Panc1 (cell line): ENCODE measurements at regions not wholly inside any gene's neighbourhood (a gene's known extent, or its start where the extent isn't known, plus 50 kb on each side); places are given as distances from the start of the nearest gene placed in this dataset.

Experiments used
- ATAC-seq: fragments of 200-7000 bp; cut with Tn5 transposase; 2 replicates; pipeline ENCODE4 v1.9.1; 2020; ENCODE audit warnings: mild to moderate bottlenecking, moderate library complexity
- BruUV-seq: library from RNA; stranded (reverse); fragments of 400-500 nt; replicated peaks from 2 replicates; lab custom pipeline; 2021; lab: Mats Ljungman, UMichigan
- CTCF ChIA-PET: fragments of 300-600 bp; sonication (Branson Sonifier 250); formaldehyde crosslinking; loops from one replicate; lab custom pipeline; 2022; ENCODE audit warnings: antibody characterized with exemption; lab: Charles Lee
- POLR2A ChIA-PET: fragments of 300-600 bp; sonication (Branson Sonifier 250); formaldehyde crosslinking; loops from one replicate; lab custom pipeline; 2022; ENCODE audit warnings: antibody characterized with exemption; lab: Charles Lee
- DNase-seq: peaks from one replicate; pipeline ENCODE4 v3.0.0-alpha.2; 2010; ENCODE audit warnings: low read depth, low spot score
- H3K27ac ChIP-seq: 2 replicates; pipeline ENCODE4 v1.5.1; 2011; ENCODE audit warnings: mild to moderate bottlenecking, low read length, inconsistent platforms
- H3K27me3 ChIP-seq: fragments of 200-500 bp; sonication (Bioruptor generic); 2 replicates; pipeline ENCODE4 v1.6.0; 2014; ENCODE audit warnings: low read length, inconsistent platforms; ENCODE audit not compliant: control insufficient read depth, insufficient read depth
- H3K36me3 ChIP-seq: fragments of 200-500 bp; sonication (Bioruptor generic); 2 replicates; pipeline ENCODE4 v1.5.1; 2014; ENCODE audit warnings: inconsistent platforms, mild to moderate bottlenecking, low read length, moderate library complexity; ENCODE audit not compliant: control insufficient read depth, insufficient read depth
- H3K4me1 ChIP-seq: 2 replicates; pipeline ENCODE4 v1.5.1; 2011; ENCODE audit warnings: inconsistent platforms, mild to moderate bottlenecking, low read length, moderate library complexity; ENCODE audit not compliant: control insufficient read depth, insufficient read depth
- H3K4me3 ChIP-seq, 2 experiments: 2 replicates each; pipeline ENCODE4 v1.5.1; 2011 to 2012; ENCODE audit warnings: low read depth in 2 of 2, low read length in 2 of 2, mild to moderate bottlenecking in 2 of 2, inconsistent platforms in 1 of 2, moderate library complexity in 1 of 2
- H3K9me3 ChIP-seq: fragments of 200-500 bp; sonication (Bioruptor generic); 2 replicates; pipeline ENCODE4 v1.5.1; 2014; ENCODE audit warnings: low read depth, mild to moderate bottlenecking, inconsistent platforms, low read length, moderate library complexity; ENCODE audit not compliant: control insufficient read depth, insufficient read depth
- CTCF ChIP-seq: fragments of 450-650 bp; IDR thresholded peaks from 2 replicates; pipeline ENCODE4 v1.5.1; 2017; ENCODE audit warnings: mild to moderate bottlenecking
- POLR2AphosphoS5 ChIP-seq: IDR thresholded peaks from 2 replicates; pipeline ENCODE4 v1.6.1; 2012; ENCODE audit warnings: mild to moderate bottlenecking, low read depth, low read length, moderate library complexity
- REST ChIP-seq, 2 experiments: IDR thresholded peaks; 2 replicates each; pipeline ENCODE4 v1.6.1; 2011 to 2012; ENCODE audit warnings: low read depth in 2 of 2, control low read depth in 1 of 2, low read length in 1 of 2, mild to moderate bottlenecking in 1 of 2, moderate library complexity in 1 of 2; ENCODE audit not compliant: insufficient read depth in 1 of 2
- SIN3A ChIP-seq: IDR thresholded peaks from 2 replicates; pipeline ENCODE4 v1.6.1; 2012; ENCODE audit warnings: low read depth, mild to moderate bottlenecking, low read length, moderate library complexity, borderline replicate concordance; ENCODE audit not compliant: insufficient read depth
- TCF7L2 ChIP-seq: IDR thresholded peaks from 2 replicates; pipeline ENCODE4 v1.6.1; 2011; ENCODE audit warnings: mild to moderate bottlenecking, low read depth, low read length, inconsistent platforms
- in situ Hi-C: cut with HindIII; loops from 2 replicates; pipeline ENCODE4 v1.10.0; 2016; ENCODE audit warnings: low sequenced_read_pairs, low pct_unique_long_range_greater_than_20kb
- intact Hi-C: fragments of 100-400 bp; cut with micrococcal nuclease; formaldehyde crosslinking; loops from one replicate; pipeline ENCODE4 v1.10.0; 2022; ENCODE audit not compliant: unreplicated experiment

GRCh38 chr5:17147170-17147569 lies 70.3 kb upstream of the BASP1 start:
- TF ChIP-seq REST (IDR thresholded peaks at IDR 0.05; ENCODE audit: insufficient read depth in 1 of 2, low read depth in 2 of 2, low read length in 1 of 2) (no peak), TCF7L2 (no peak), SIN3A (no peak), POLR2AphosphoS5 (no peak), CTCF (no peak)
- in situ Hi-C loops (loop anchor here (25.0 kb wide), 1 partner anchor 210 kb away; the partner anchor contains the start of gene MYO10), intact Hi-C loops (no loop called here)
- Histone ChIP-seq H3K4me3 (no peak overlapping the region), H3K36me3 (no peaks in the 10 kb centered on the region), H3K4me1 (no peaks in the 10 kb centered on the region; the same call in 1 of the 2 replicates), H3K27me3 (no peaks in the 10 kb centered on the region), H3K9me3 (no peaks in the 10 kb centered on the region), H3K27ac (no peak overlapping the region)
- BruUV-seq, result no TSS peak
- ATAC-seq (no peak), DNase-seq (no peak)
- CTCF ChIA-PET, result no interaction called here
- POLR2A ChIA-PET, result no interaction called here

- CTCF ChIA-PET, result no interaction called here
- Histone ChIP-seq H3K4me1 (no peaks in the 10 kb centered on the region; the same call in 1 of the 2 replicates), H3K27ac (no peak overlapping the region), H3K9me3 (no peaks in the 10 kb centered on the region), H3K27me3 (no peaks in the 10 kb centered on the region), H3K4me3 (no peak overlapping the region), H3K36me3 (no peaks in the 10 kb centered on the region)
- ATAC-seq (no peak), DNase-seq (no peak)
- in situ Hi-C loops (loop anchor here (25.0 kb wide), 1 partner anchor 210 kb away; the partner anchor contains the start of gene MYO10), intact Hi-C loops (no loop called here)
- POLR2A ChIA-PET, result no interaction called here
- no TSS peak for BruUV-seq
- TF ChIP-seq TCF7L2 (no peak), POLR2AphosphoS5 (no peak), REST (IDR thresholded peaks at IDR 0.05; ENCODE audit: insufficient read depth in 1 of 2, low read depth in 2 of 2, low read length in 1 of 2) (no peak), SIN3A (no peak), CTCF (no peak)
These were observed 69.8 kb upstream of the BASP1 start for GRCh38 chr5:17147617-17148016.
